Parathyroid adenoma (tissue), 2 donors: ENCODE measurements at regions not wholly inside any gene's neighbourhood (a gene's known extent, or its start where the extent isn't known, plus 50 kb on each side); places are given as distances from the start of the nearest gene placed in this dataset.
"Not testable (repeated sequence)": the region's sequence is repeated elsewhere in the genome, so short reads cannot be mapped to it uniquely, and the experiment has no call there.

Experiments used
- H2AFZ ChIP-seq: fragments of 300-600 bp; sonication (generic); one replicate; pipeline ENCODE4 v1.7.0; 2017; ENCODE audit warnings: antibody characterized with exemption, mild to moderate bottlenecking
- H3K27ac ChIP-seq: fragments of 300-600 bp; sonication (generic); one replicate; pipeline ENCODE4 v1.7.0; 2017
- H3K27me3 ChIP-seq: fragments of 300-600 bp; sonication (generic); one replicate; pipeline ENCODE4 v1.7.0; 2017; ENCODE audit warnings: low read length; ENCODE audit not compliant: control insufficient read depth, insufficient read depth
- H3K36me3 ChIP-seq: fragments of 300-600 bp; sonication (generic); one replicate; pipeline ENCODE4 v1.7.0; 2017; ENCODE audit warnings: low read length; ENCODE audit not compliant: control insufficient read depth, insufficient read depth
- H3K4me1 ChIP-seq: fragments of 300-600 bp; sonication (generic); one replicate; pipeline ENCODE4 v1.7.0; 2017; ENCODE audit warnings: control low read depth
- H3K4me2 ChIP-seq: fragments of 300-600 bp; sonication (generic); one replicate; pipeline ENCODE4 v1.7.0; 2017; ENCODE audit warnings: low read length
- H3K4me3 ChIP-seq: fragments of 300-600 bp; sonication (generic); one replicate; pipeline ENCODE4 v1.7.0; 2017; ENCODE audit warnings: low read depth, low read length
- H3K79me2 ChIP-seq: fragments of 300-600 bp; sonication (generic); one replicate; pipeline ENCODE4 v1.7.0; 2017; ENCODE audit warnings: control low read depth
- H3K9ac ChIP-seq: fragments of 300-600 bp; sonication (generic); one replicate; pipeline ENCODE4 v1.7.0; 2017; ENCODE audit warnings: mild to moderate bottlenecking
- H3K9me3 ChIP-seq: fragments of 300-600 bp; sonication (generic); one replicate; pipeline ENCODE4 v1.7.0; 2017; ENCODE audit warnings: low read length; ENCODE audit not compliant: control insufficient read depth
- TF ChIP-seq, protein P1 (sequence below): fragments of 300-600 bp; sonication (generic); IDR thresholded peaks from one replicate; pipeline ENCODE4 v1.7.0; 2017; ENCODE audit warnings: antibody characterized with exemption, mild to moderate bottlenecking
- donor health status: primary hyperparathyroidism.

DNA sequence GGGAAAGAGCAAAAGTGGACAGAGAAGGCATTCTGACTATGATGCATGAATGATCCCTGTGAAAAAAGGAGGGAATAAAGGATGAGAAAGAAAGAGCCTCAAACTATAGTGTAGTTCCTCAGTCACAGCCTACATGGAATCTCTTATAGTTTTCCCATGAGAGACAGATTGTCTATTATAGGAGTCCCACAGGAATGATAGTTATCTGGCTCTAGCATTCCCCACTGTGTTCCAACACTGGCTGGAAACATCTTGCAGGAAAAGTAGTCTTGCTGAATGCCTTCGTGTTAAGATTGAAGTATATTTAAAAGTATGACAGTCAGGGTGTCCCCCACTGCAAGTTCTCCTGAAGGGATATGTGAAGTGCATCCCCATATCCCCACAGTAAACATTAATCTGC lies 641.5 kb upstream of the NECTIN3 start:
- TF ChIP-seq, protein P1, sequence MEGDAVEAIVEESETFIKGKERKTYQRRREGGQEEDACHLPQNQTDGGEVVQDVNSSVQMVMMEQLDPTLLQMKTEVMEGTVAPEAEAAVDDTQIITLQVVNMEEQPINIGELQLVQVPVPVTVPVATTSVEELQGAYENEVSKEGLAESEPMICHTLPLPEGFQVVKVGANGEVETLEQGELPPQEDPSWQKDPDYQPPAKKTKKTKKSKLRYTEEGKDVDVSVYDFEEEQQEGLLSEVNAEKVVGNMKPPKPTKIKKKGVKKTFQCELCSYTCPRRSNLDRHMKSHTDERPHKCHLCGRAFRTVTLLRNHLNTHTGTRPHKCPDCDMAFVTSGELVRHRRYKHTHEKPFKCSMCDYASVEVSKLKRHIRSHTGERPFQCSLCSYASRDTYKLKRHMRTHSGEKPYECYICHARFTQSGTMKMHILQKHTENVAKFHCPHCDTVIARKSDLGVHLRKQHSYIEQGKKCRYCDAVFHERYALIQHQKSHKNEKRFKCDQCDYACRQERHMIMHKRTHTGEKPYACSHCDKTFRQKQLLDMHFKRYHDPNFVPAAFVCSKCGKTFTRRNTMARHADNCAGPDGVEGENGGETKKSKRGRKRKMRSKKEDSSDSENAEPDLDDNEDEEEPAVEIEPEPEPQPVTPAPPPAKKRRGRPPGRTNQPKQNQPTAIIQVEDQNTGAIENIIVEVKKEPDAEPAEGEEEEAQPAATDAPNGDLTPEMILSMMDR: no peak
- no peaks in the 10 kb centered on the region for H3K79me2 ChIP-seq

DNA sequence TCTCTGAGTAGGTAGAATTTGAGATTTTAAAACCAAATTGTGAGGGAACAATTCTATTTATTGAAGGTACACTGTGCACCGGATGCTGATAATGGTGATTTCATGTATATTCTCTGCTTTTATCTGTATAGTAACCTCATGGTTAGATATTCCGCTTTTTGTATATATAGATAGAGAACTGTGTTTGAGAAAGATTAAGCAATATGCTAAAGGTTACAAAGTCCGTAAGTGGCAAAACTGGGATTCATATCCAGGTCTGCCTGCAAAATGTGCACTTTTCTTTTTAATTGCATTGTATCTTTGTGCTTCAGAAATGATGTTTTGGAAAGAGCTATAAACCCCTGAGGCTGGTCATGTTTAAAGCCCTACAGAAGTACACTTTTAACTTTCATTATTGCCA lies 635.4 kb upstream of the NECTIN3 start:
- TF ChIP-seq, protein P1: no peak
- Histone ChIP-seq H3K4me3 (no peak overlapping the region), H3K9me3 (no peaks in the 10 kb centered on the region), H3K27ac (no peak overlapping the region), H2AFZ (no peak overlapping the region), H3K4me1 (no peaks in the 10 kb centered on the region), H3K9ac (no peak overlapping the region), H3K4me2 (no peak overlapping the region), H3K27me3 (no peaks in the 10 kb centered on the region), H3K79me2 (no peaks in the 10 kb centered on the region), H3K36me3 (no peaks in the 10 kb centered on the region)

More for the DNA sequence above, 641.5 kb upstream of the NECTIN3 start:
- Histone ChIP-seq H3K9me3 (no peaks in the 10 kb centered on the region), H3K27me3 (no peaks in the 10 kb centered on the region), H3K27ac (no peak overlapping the region), H3K9ac (no peak overlapping the region), H3K4me3 (no peak overlapping the region), H3K4me1 (no peaks in the 10 kb centered on the region), H3K36me3 (no peaks in the 10 kb centered on the region), H2AFZ (no peak overlapping the region), H3K4me2 (no peak overlapping the region)

DNA sequence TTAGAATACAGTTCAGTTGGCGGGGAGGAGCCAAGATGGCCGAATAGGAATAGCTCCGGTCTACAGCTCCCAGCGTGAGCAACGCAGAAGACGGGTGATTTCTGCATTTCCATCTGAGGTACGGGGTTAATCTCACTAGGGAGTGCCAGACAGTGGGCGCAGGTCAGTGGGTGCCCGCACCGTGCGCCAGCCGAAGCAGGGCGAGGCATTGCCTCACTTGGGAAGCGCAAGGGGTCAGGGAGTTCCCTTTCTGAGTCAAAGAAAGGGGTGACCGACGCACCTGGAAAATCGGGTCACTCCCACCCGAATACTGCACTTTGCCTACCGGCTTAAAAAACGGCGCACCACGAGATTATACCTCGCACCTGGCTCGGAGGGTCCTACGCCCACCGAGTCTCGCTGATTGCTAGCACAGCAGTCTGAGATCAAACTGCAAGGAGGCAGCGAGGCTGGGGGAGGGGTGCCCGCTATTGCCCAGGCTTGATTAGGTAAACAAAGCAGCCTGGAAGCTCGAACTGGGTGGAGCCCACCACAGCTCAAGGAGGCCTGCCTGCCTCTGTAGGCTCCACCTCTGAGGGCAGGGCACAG lies 631.5 kb upstream of the NECTIN3 start:
- H3K9ac ChIP-seq, H3K27ac ChIP-seq, H3K36me3 ChIP-seq, H3K4me2 ChIP-seq, H3K4me3 ChIP-seq, H3K4me1 ChIP-seq, H3K27me3 ChIP-seq, H2AFZ ChIP-seq, H3K79me2 ChIP-seq, H3K9me3 ChIP-seq: not testable (repeated sequence)

DNA sequence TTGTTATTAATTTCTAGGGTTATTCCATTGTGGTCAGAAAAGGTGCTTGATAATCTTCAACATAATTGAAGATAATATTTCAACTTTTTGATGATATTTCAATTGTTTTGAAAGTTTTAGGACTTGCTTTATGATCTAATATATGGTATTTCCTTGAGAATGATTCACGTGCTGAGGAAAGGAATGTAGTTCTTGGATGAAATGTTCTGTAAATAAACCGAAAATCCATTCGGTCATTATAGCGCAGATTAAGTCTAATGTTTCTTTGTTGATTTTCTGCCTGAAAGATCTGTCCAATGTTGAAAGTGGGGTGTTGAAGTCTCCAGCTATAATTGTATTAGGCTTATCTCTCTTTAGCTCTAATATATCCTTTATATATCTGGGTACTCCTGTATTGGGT lies 617.5 kb upstream of the NECTIN3 start:
- Histone ChIP-seq H3K79me2 (no peaks in the 10 kb centered on the region), H3K36me3 (no peaks in the 10 kb centered on the region), H2AFZ (no peak overlapping the region), H3K4me2 (no peak overlapping the region), H3K9me3 (no peaks in the 10 kb centered on the region), H3K4me3 (no peak overlapping the region), H3K4me1 (no peaks in the 10 kb centered on the region), H3K27ac (no peak overlapping the region), H3K9ac (no peak overlapping the region), H3K27me3 (no peaks in the 10 kb centered on the region)
- TF ChIP-seq, protein P1: no peak

DNA sequence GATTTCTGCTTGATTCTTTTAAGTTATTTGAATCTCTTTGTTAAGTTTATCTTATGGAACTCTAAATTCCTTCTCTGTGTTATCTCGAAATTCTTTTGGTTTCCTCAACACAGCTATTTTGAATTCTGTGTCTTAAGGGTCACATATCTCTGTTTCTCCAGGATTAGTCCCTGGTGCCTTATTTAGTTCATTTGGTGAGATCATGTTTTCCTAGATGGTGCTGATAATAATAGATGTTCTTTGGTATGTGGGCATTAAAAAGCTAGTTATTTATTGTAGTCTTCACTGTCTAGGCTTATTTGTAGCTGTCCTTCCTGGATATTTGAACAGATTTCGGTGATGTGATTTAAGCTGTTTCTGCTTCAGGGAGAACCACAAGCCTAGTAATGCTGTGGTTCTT lies 615.6 kb upstream of the NECTIN3 start:
- Histone ChIP-seq H3K9me3 (no peaks in the 10 kb centered on the region), H2AFZ (no peak overlapping the region), H3K27me3 (no peaks in the 10 kb centered on the region), H3K79me2 (no peaks in the 10 kb centered on the region), H3K4me2 (no peak overlapping the region), H3K36me3 (no peaks in the 10 kb centered on the region), H3K9ac (no peak overlapping the region), H3K4me3 (no peak overlapping the region), H3K4me1 (no peaks in the 10 kb centered on the region), H3K27ac (no peak overlapping the region)
- TF ChIP-seq, protein P1: no peak
